SU-DHL-6 (cell line): ENCODE measurements at regions not wholly inside any gene's neighbourhood (a gene's known extent, or its start where the extent isn't known, plus 50 kb on each side); places are given as distances from the start of the nearest gene placed in this dataset.

ENCODE experiments used
- H2AFZ ChIP-seq: fragments of 200-600 bp; sonication (generic); 2 replicates; pipeline ENCODE4 v1.6.1; 2014; ENCODE audit warnings: low read depth, mild to moderate bottlenecking, moderate library complexity, mixed read lengths, antibody characterized with exemption, low read length; ENCODE audit not compliant: severe bottlenecking
- H3F3A ChIP-seq: fragments of 200-600 bp; shearing (Covaris generic); 2 replicates; pipeline ENCODE4 v1.6.0; 2016; ENCODE audit warnings: antibody characterized with exemption, mild to moderate bottlenecking; ENCODE audit not compliant: insufficient read depth
- H3K27ac ChIP-seq: fragments of 200-600 bp; sonication (generic); 2 replicates; pipeline ENCODE4 v1.5.1; 2016; ENCODE audit warnings: low read depth, mild to moderate bottlenecking, low read length, moderate library complexity, mixed read lengths
- H3K27me3 ChIP-seq: fragments of 200-600 bp; sonication (generic), shearing (Covaris generic); 2 replicates; pipeline ENCODE4 v1.6.0; 2014; ENCODE audit warnings: mild to moderate bottlenecking, low read length
- H3K36me3 ChIP-seq: fragments of 200-600 bp; sonication (generic); 2 replicates; pipeline ENCODE4 v1.6.1; 2014; ENCODE audit warnings: mild to moderate bottlenecking, low read length, mixed read lengths
- H3K4me2 ChIP-seq: fragments of 300-600, 200-600 bp; shearing (Covaris generic), sonication (generic); 2 replicates; pipeline ENCODE4 v1.6.0; 2014; ENCODE audit warnings: low read length, low read depth, mild to moderate bottlenecking; ENCODE audit not compliant: poor library complexity, severe bottlenecking
- H3K4me3 ChIP-seq: fragments of 200-600 bp; sonication (generic); 2 replicates; pipeline ENCODE4 v1.5.1; 2014; ENCODE audit warnings: antibody characterized with exemption, low read length, mild to moderate bottlenecking, mixed read lengths; ENCODE audit not compliant: insufficient read depth, poor library complexity, severe bottlenecking
- H3K79me2 ChIP-seq: fragments of 200-600 bp; sonication (generic); 2 replicates; pipeline ENCODE4 v1.6.1; 2014; ENCODE audit warnings: mild to moderate bottlenecking, low read length, moderate library complexity; ENCODE audit not compliant: insufficient read depth
- H3K9ac ChIP-seq: fragments of 200-600 bp; sonication (generic); 2 replicates; pipeline ENCODE4 v1.7.0; 2014; ENCODE audit warnings: mild to moderate bottlenecking, low read length
- H3K9me2 ChIP-seq: fragments of 200-600 bp; sonication (generic); replicated peaks from 2 replicates; pipeline ENCODE4 v1.6.1; 2014; ENCODE audit warnings: low read length; ENCODE audit not compliant: insufficient read depth
- H3K9me3 ChIP-seq: fragments of 200-600 bp; sonication (generic); 2 replicates; pipeline ENCODE4 v1.6.1; 2014; ENCODE audit warnings: low read length, mixed read lengths; ENCODE audit not compliant: insufficient read depth
- H4K20me1 ChIP-seq: fragments of 200-600 bp; sonication (generic); 2 replicates; pipeline ENCODE4 v1.6.1; 2014; ENCODE audit warnings: low read depth, mild to moderate bottlenecking, antibody characterized with exemption, low read length, moderate library complexity, mixed read lengths
- EZH2phosphoT487 ChIP-seq: fragments of 200-600 bp; sonication (generic), shearing (Covaris generic); conservative IDR thresholded peaks from 2 replicates; pipeline ENCODE4 v1.6.1; 2018; ENCODE audit warnings: mild to moderate bottlenecking, antibody characterized with exemption, low read length, moderate library complexity, mixed read lengths
- TF ChIP-seq, protein P1 (sequence below): fragments of 200-600 bp; sonication (generic); IDR thresholded peaks from one replicate; pipeline ENCODE4 v1.5.1; 2017; ENCODE audit warnings: antibody characterized with exemption, mild to moderate bottlenecking, low read length, moderate library complexity; ENCODE audit not compliant: insufficient read depth, poor library complexity, severe bottlenecking

DNA sequence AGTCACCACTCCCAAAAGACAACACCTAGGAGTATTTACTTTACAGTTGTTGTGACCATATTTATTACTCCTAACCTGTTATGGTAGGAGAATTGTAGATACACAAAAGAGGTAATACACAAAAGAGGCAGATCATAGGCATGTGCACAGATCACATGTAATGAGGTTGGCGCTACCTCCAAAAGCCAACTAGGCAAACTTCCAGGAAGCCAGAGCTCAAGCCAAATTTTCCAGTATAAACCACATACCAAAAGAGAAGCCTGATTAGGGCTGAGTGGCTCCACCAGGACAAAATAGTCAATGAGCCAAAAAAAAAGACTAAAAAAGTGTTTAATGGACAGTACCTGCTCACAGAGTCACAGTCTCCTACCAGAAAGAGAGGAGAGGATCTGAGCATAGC lies 195.0 kb upstream of the PBX1 start:
- no peaks in the 10 kb centered on the region for H3F3A ChIP-seq
- no peaks in the 10 kb centered on the region for H4K20me1 ChIP-seq
- H3K27me3 ChIP-seq: no peaks in the 10 kb centered on the region
- H3K27ac ChIP-seq: no peak overlapping the region
- no peaks in the 10 kb centered on the region for H3K9me2 ChIP-seq
- H3K79me2 ChIP-seq: no peaks in the 10 kb centered on the region
- TF ChIP-seq, protein P1, sequence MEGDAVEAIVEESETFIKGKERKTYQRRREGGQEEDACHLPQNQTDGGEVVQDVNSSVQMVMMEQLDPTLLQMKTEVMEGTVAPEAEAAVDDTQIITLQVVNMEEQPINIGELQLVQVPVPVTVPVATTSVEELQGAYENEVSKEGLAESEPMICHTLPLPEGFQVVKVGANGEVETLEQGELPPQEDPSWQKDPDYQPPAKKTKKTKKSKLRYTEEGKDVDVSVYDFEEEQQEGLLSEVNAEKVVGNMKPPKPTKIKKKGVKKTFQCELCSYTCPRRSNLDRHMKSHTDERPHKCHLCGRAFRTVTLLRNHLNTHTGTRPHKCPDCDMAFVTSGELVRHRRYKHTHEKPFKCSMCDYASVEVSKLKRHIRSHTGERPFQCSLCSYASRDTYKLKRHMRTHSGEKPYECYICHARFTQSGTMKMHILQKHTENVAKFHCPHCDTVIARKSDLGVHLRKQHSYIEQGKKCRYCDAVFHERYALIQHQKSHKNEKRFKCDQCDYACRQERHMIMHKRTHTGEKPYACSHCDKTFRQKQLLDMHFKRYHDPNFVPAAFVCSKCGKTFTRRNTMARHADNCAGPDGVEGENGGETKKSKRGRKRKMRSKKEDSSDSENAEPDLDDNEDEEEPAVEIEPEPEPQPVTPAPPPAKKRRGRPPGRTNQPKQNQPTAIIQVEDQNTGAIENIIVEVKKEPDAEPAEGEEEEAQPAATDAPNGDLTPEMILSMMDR: no peak
- no peak for TF ChIP-seq EZH2phosphoT487
- H3K9me3 ChIP-seq: no peaks in the 10 kb centered on the region
- H3K4me2 ChIP-seq: no peak overlapping the region
- H2AFZ ChIP-seq: no peak overlapping the region
- no peak overlapping the region for H3K9ac ChIP-seq
- H3K36me3 ChIP-seq: no peaks in the 10 kb centered on the region
- no peak overlapping the region for H3K4me3 ChIP-seq

DNA sequence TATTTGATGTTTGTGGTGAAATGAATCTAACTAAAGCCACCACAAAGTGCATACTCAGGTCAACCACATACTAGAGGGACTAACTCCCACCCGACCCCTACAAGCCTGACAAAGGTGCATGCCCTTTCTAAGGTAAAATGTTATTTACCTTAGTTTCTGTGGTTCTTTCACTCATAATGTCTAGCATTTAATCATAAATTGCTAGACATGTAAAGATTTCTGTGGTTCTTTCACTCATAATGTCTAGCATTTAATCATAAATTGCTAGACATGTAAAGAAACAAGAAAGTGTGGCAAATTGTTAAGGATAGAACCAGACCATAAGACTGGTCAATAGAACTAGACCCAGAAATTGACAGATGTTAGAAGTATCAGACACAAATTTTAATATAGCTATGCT lies 193.0 kb upstream of the PBX1 start:
- H3K27me3 ChIP-seq: no peaks in the 10 kb centered on the region
- no peaks in the 10 kb centered on the region for H3K9me3 ChIP-seq
- no peaks in the 10 kb centered on the region for H3F3A ChIP-seq
- H2AFZ ChIP-seq: no peak overlapping the region
- H3K9me2 ChIP-seq: no peaks in the 10 kb centered on the region
- no peaks in the 10 kb centered on the region for H4K20me1 ChIP-seq
- no peak overlapping the region for H3K4me3 ChIP-seq
- H3K27ac ChIP-seq: no peak overlapping the region
- no peak overlapping the region for H3K4me2 ChIP-seq
- no peaks in the 10 kb centered on the region for H3K79me2 ChIP-seq
- H3K36me3 ChIP-seq: no peaks in the 10 kb centered on the region
- no peak for TF ChIP-seq EZH2phosphoT487
- TF ChIP-seq, protein P1: no peak
- H3K9ac ChIP-seq: no peak overlapping the region

DNA sequence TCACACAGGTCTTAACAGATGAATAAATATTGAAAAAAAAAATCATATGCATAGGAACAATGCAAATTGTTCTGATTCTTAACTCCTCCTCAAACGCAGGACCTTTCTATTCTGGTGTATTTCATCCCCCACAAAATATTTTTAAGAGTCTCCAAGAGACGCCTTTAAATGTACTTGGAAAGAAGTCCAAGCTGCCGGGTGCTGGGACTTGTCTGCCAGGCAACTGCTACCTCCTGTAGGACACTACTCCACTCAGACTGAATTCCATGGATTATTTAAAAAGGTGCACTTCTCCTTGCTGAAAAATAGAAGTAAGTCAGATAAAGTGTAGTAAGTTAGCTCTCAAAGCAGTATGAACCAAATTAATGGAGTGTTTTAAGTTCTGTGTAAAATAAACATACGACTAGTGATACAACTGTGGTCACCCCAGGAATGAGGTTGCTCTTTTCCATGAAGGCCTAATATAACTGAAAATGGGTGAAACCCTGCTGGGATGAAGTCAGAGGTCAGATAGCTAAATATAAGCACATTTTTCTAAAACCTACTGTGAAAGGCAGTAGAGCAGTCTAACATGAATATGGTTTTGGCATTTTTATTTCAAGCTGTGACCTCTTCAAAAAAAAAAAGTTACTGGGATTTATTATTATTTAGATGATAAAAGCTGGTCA lies 189.2 kb upstream of the PBX1 start:
- H4K20me1 ChIP-seq: no peaks in the 10 kb centered on the region

More for the DNA sequence above, 189.2 kb upstream of the PBX1 start:
- no peak overlapping the region for H2AFZ ChIP-seq
- TF ChIP-seq, protein P1: no peak
- no peak for TF ChIP-seq EZH2phosphoT487
- H3K9ac ChIP-seq: no peak overlapping the region
- H3K9me3 ChIP-seq: no peaks in the 10 kb centered on the region
- H3F3A ChIP-seq: no peaks in the 10 kb centered on the region
- H3K27me3 ChIP-seq: no peaks in the 10 kb centered on the region
- H3K4me2 ChIP-seq: no peak overlapping the region
- H3K79me2 ChIP-seq: no peaks in the 10 kb centered on the region
- H3K9me2 ChIP-seq: no peaks in the 10 kb centered on the region
- H3K36me3 ChIP-seq: no peaks in the 10 kb centered on the region
- H3K27ac ChIP-seq: no peak overlapping the region
- H3K4me3 ChIP-seq: no peak overlapping the region
